HEK293 (cell line): ENCODE measurements at regions not wholly inside any gene's neighbourhood (a gene's known extent, or its start where the extent isn't known, plus 50 kb on each side); places are given as distances from the start of the nearest gene placed in this dataset.

Source experiments
- CTCF ChIP-seq: fragments of 450-650 bp; formaldehyde crosslinking; IDR thresholded peaks from 2 replicates; pipeline ENCODE4 v1.5.1; 2016; ENCODE audit warnings: missing biosample characterization, missing genetic modification characterization
- KLF10 ChIP-seq: fragments of 450-650 bp; IDR thresholded peaks from 2 replicates; pipeline ENCODE4 v1.5.1; 2018; ENCODE audit warnings: missing biosample characterization, mild to moderate bottlenecking, missing genetic modification characterization
- REST ChIP-seq: fragments of 450-650 bp; formaldehyde crosslinking; IDR thresholded peaks from 2 replicates; pipeline ENCODE4 v1.5.1; 2016; ENCODE audit warnings: missing biosample characterization, missing genetic modification characterization
- ZBTB44 ChIP-seq: fragments of 450-650 bp; IDR thresholded peaks from 2 replicates; pipeline ENCODE4 v1.5.1; 2018; ENCODE audit warnings: missing biosample characterization, mild to moderate bottlenecking, missing genetic modification characterization
- ZFP37 ChIP-seq: fragments of 450-650 bp; formaldehyde crosslinking; IDR thresholded peaks from 2 replicates; pipeline ENCODE4 v1.5.1; 2016; ENCODE audit warnings: missing biosample characterization, missing genetic modification characterization
- ZNF23 ChIP-seq: fragments of 450-650 bp; formaldehyde crosslinking; IDR thresholded peaks from 2 replicates; pipeline ENCODE4 v1.5.1; 2016; ENCODE audit warnings: missing biosample characterization, missing genetic modification characterization, borderline replicate concordance
- ZNF530 ChIP-seq: fragments of 450-650 bp; formaldehyde crosslinking; IDR thresholded peaks from 2 replicates; pipeline ENCODE4 v1.5.1; 2016; ENCODE audit warnings: low read depth, missing biosample characterization, missing genetic modification characterization
- ZNF654 ChIP-seq: fragments of 450-650 bp; formaldehyde crosslinking; IDR thresholded peaks from 2 replicates; pipeline ENCODE4 v1.5.1; 2016; ENCODE audit warnings: low read depth, missing biosample characterization, missing genetic modification characterization
- ZNF768 ChIP-seq: fragments of 450-650 bp; formaldehyde crosslinking; IDR thresholded peaks from 2 replicates; pipeline ENCODE4 v1.5.1; 2018; ENCODE audit warnings: missing biosample characterization, mild to moderate bottlenecking, missing genetic modification characterization

GRCh38 chr10:78224602-78225001 lies 190.9 kb downstream of the RPS24 start:
- TF ChIP-seq ZNF23 (tag by site-specific recombination): no peak
- TF ChIP-seq KLF10: no peak
- TF ChIP-seq ZBTB44 (tag by site-specific recombination): no peak
- TF ChIP-seq ZNF530 (tag by site-specific recombination): no peak
- TF ChIP-seq ZNF654 (tag by site-specific recombination): no peak
- no peak for TF ChIP-seq ZNF768
- no peak for TF ChIP-seq CTCF (tag by site-specific recombination)
- TF ChIP-seq ZFP37 (tag by site-specific recombination): no peak
- no peak for TF ChIP-seq REST (tag by site-specific recombination)
